DOHH2 (cell line): ENCODE measurements at regions not wholly inside any gene's neighbourhood (a gene's known extent, or its start where the extent isn't known, plus 50 kb on each side); places are given as distances from the start of the nearest gene placed in this dataset.

ENCODE experiments used
- H3F3A ChIP-seq: fragments of 200-600 bp; sonication (generic), shearing (Covaris generic); 2 replicates; pipeline ENCODE4 v1.6.0; 2016; ENCODE audit warnings: antibody characterized with exemption, mild to moderate bottlenecking; ENCODE audit not compliant: control insufficient read depth, insufficient read depth
- H3K27ac ChIP-seq: fragments of 200-600 bp; sonication (generic); 2 replicates; pipeline ENCODE4 v1.5.1; 2014; ENCODE audit warnings: low read depth, mild to moderate bottlenecking, low read length, moderate library complexity
- H3K27me3 ChIP-seq: fragments of 200-600 bp; sonication (generic); 2 replicates; pipeline ENCODE4 v1.6.1; 2014; ENCODE audit warnings: mild to moderate bottlenecking, low read length, mixed read lengths; ENCODE audit not compliant: control insufficient read depth
- H3K36me3 ChIP-seq: fragments of 200-600 bp; sonication (generic); 2 replicates; pipeline ENCODE4 v1.6.1; 2014; ENCODE audit warnings: mild to moderate bottlenecking, low read length, moderate library complexity, mixed read lengths; ENCODE audit not compliant: control insufficient read depth
- H3K4me1 ChIP-seq: fragments of 200-600 bp; sonication (generic); 2 replicates; pipeline ENCODE4 v1.6.1; 2014; ENCODE audit warnings: mild to moderate bottlenecking, low read length, mixed read lengths; ENCODE audit not compliant: control insufficient read depth
- H3K4me2 ChIP-seq: fragments of 200-600 bp; sonication (generic); 2 replicates; pipeline ENCODE4 v1.6.0; 2014; ENCODE audit warnings: mild to moderate bottlenecking, low read length, moderate library complexity
- H3K4me3 ChIP-seq: fragments of 200-600 bp; sonication (generic); 2 replicates; pipeline ENCODE4 v1.5.1; 2014; ENCODE audit warnings: mild to moderate bottlenecking, low read length, mixed read lengths
- H3K79me2 ChIP-seq: fragments of 200-600 bp; sonication (generic); 2 replicates; pipeline ENCODE4 v1.6.1; 2014; ENCODE audit warnings: mild to moderate bottlenecking, low read length, mixed read lengths; ENCODE audit not compliant: control insufficient read depth
- H3K9me2 ChIP-seq: fragments of 200-600 bp; sonication (generic); replicated peaks from 2 replicates; pipeline ENCODE4 v1.6.1; 2014; ENCODE audit warnings: mild to moderate bottlenecking, low read length, mixed read lengths; ENCODE audit not compliant: control insufficient read depth
- H3K9me3 ChIP-seq: fragments of 200-600 bp; sonication (generic); 2 replicates; pipeline ENCODE4 v1.6.1; 2014; ENCODE audit warnings: antibody characterized with exemption, low read length, mixed read lengths; ENCODE audit not compliant: control insufficient read depth, insufficient read depth
- H4K20me1 ChIP-seq: fragments of 200-600 bp; sonication (generic); 2 replicates; pipeline ENCODE4 v1.6.0; 2014; ENCODE audit warnings: low read depth, mild to moderate bottlenecking, antibody characterized with exemption, low read length, moderate library complexity; ENCODE audit not compliant: control insufficient read depth, insufficient read depth
- EZH2phosphoT487 ChIP-seq: fragments of 200-600 bp; sonication (generic); IDR thresholded peaks from 2 replicates; pipeline ENCODE4 v1.6.1; 2017; ENCODE audit warnings: borderline replicate concordance, mild to moderate bottlenecking, antibody characterized with exemption, low read length, moderate library complexity, mixed read lengths
- TF ChIP-seq, protein P1 (sequence below): fragments of 200-600 bp; sonication (generic); IDR thresholded peaks from one replicate; pipeline ENCODE4 v1.5.1; 2014; ENCODE audit warnings: antibody characterized with exemption, mild to moderate bottlenecking, low read depth, low read length; ENCODE audit not compliant: poor library complexity, severe bottlenecking

DNA sequence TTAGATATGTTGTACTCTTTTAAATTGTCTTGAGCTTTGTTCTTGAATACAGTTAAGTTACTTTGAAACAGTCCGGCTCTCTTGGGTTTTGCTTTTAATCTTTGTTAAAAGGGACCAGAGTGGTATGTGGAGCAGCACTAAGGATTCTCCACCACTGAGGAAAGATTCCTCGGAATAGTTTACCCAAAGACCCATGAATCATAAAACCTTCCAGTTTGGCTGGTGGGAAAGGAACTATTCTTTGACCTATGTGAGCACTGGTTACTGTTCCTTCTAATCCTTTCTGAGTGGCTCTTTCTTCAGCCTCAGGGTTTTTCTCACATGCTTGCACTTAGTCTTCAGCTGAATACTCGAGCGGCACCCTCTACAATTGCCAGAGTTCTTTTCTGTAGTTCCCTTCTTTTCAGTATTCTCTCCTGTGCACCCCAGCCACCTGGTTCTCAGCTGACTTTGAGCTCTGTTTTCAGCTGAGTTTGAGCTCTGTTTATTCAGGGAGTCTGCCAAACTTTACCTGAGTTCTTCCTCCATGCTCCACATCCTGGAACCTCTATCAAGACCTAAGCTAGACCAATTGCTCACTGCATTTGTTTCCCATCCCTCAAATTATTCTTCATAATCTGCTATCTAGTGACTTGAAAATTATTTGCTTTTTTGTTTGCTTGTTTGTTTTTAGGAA is 253.8 kb upstream of the PLXNA2 start:
- Histone ChIP-seq H3K36me3 (no peaks in the 10 kb centered on the region), H3K79me2 (no peaks in the 10 kb centered on the region), H3K9me3 (no peaks in the 10 kb centered on the region), H3K27ac (no peak overlapping the region), H3K9me2 (no peaks in the 10 kb centered on the region), H3K4me2 (no peak overlapping the region), H3K4me1 (no peaks in the 10 kb centered on the region), H4K20me1 (no peaks in the 10 kb centered on the region), H3F3A (no peaks in the 10 kb centered on the region), H3K27me3 (no peaks in the 10 kb centered on the region), H3K4me3 (no peak overlapping the region)
- TF ChIP-seq EZH2phosphoT487 = no peak
- TF ChIP-seq, protein P1, sequence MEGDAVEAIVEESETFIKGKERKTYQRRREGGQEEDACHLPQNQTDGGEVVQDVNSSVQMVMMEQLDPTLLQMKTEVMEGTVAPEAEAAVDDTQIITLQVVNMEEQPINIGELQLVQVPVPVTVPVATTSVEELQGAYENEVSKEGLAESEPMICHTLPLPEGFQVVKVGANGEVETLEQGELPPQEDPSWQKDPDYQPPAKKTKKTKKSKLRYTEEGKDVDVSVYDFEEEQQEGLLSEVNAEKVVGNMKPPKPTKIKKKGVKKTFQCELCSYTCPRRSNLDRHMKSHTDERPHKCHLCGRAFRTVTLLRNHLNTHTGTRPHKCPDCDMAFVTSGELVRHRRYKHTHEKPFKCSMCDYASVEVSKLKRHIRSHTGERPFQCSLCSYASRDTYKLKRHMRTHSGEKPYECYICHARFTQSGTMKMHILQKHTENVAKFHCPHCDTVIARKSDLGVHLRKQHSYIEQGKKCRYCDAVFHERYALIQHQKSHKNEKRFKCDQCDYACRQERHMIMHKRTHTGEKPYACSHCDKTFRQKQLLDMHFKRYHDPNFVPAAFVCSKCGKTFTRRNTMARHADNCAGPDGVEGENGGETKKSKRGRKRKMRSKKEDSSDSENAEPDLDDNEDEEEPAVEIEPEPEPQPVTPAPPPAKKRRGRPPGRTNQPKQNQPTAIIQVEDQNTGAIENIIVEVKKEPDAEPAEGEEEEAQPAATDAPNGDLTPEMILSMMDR = no peak

DNA sequence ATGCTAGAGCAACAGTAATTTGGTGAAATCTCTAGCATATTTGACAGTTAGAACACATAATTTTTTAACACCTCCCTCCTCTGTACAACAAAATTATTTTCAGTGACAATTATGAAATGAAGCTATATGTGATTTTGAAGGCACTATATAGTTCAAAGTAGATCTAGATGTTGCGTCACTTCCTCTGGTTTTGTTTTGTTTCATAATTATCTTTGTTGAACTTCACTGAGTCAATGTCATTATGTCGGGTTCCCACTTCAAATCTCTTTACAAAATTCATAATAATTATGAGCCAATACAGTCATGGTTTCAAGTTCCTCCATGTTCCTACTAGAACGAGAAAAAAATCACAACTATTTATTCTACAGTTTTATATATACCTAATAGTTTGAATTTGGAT is 254.8 kb upstream of the PLXNA2 start:
- Histone ChIP-seq H3K79me2 (no peaks in the 10 kb centered on the region), H3K4me3 (no peak overlapping the region), H3K27ac (no peak overlapping the region), H3K9me2 (no peaks in the 10 kb centered on the region), H3K4me2 (no peak overlapping the region), H4K20me1 (no peaks in the 10 kb centered on the region), H3K9me3 (no peaks in the 10 kb centered on the region), H3K36me3 (no peaks in the 10 kb centered on the region), H3F3A (no peaks in the 10 kb centered on the region), H3K27me3 (no peaks in the 10 kb centered on the region), H3K4me1 (no peaks in the 10 kb centered on the region)
- no peak for TF ChIP-seq EZH2phosphoT487
- TF ChIP-seq, protein P1 = no peak

DNA sequence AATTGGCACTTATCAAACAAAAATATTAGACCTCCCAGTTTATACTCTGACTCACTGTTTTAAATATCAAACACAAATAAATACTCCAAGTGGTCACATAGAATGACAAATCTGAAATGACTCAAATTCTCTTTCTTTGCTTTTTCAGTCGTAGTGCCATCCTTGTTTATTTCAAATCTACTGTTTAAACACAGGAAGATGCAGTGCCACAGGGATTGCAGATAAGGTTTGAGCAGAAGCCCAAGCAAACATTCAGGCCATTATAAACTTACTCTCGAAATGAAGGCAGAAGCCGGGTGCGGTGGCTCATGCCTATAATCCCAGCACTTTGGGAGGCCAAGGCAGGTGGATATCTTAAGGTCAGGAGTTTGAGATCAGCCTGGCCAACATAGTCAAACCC is 255.4 kb upstream of the PLXNA2 start:
- Histone ChIP-seq H3K27ac (no peak overlapping the region), H3K36me3 (no peaks in the 10 kb centered on the region), H3K9me3 (no peaks in the 10 kb centered on the region), H3K4me2 (no peak overlapping the region), H4K20me1 (no peaks in the 10 kb centered on the region), H3F3A (no peaks in the 10 kb centered on the region), H3K9me2 (no peaks in the 10 kb centered on the region), H3K79me2 (no peaks in the 10 kb centered on the region), H3K4me1 (no peaks in the 10 kb centered on the region), H3K4me3 (no peak overlapping the region), H3K27me3 (no peaks in the 10 kb centered on the region)
- TF ChIP-seq, protein P1 = no peak
- no peak for TF ChIP-seq EZH2phosphoT487
